ENCODE measurements at regions not wholly inside any gene's neighbourhood (a gene's known extent, or its start where the extent isn't known, plus 50 kb on each side); places are given as distances from the start of the nearest gene placed in this dataset.
"Not testable (repeated sequence)": the region's sequence is repeated elsewhere in the genome, so short reads cannot be mapped to it uniquely, and the experiment has no call there.

- no peak for DNase-seq
Observed at GRCh38 chr3:61445924-61446323, 115.4 kb upstream of the PTPRG start.

- DNase-seq: no peak
Observed at GRCh38 chr3:61446341-61446740, 115.0 kb upstream of the PTPRG start.

GRCh38 chr3:61448378-61448777 lies 113.0 kb upstream of the PTPRG start:
- no peak for DNase-seq

- no peak for DNase-seq
Observed at GRCh38 chr3:61449327-61450040, 111.9 kb upstream of the PTPRG start.

GRCh38 chr3:61450866-61451265 lies 110.5 kb upstream of the PTPRG start:
- no peak for DNase-seq

GRCh38 chr3:61451841-61452240 lies 109.5 kb upstream of the PTPRG start:
- no peak for DNase-seq

GRCh38 chr3:61452535-61453090 lies 108.8 kb upstream of the PTPRG start:
- DNase-seq: no peak

- DNase-seq: no peak
Observed at GRCh38 chr3:61454006-61454585, 107.3 kb upstream of the PTPRG start.

- DNase-seq: no peak
Observed at GRCh38 chr3:61454801-61455200, 106.6 kb upstream of the PTPRG start.

GRCh38 chr3:61460636-61461035 lies 100.7 kb upstream of the PTPRG start:
- no peak for DNase-seq

- DNase-seq: no peak
Observed at GRCh38 chr3:61463191-61463590, 98.2 kb upstream of the PTPRG start.

GRCh38 chr3:61464518-61465140 lies 96.7 kb upstream of the PTPRG start:
- peak; percentile 19 for DNase-seq

GRCh38 chr3:61466357-61466756 lies 95.0 kb upstream of the PTPRG start:
- DNase-seq: no peak

- no peak for DNase-seq
Observed at GRCh38 chr3:61483997-61484396, 77.4 kb upstream of the PTPRG start.

GRCh38 chr3:61493339-61493738 lies 68.0 kb upstream of the PTPRG start:
- DNase-seq: no peak

GRCh38 chr3:61494309-61494708 lies 67.1 kb upstream of the PTPRG start:
- not testable (repeated sequence) for DNase-seq

- DNase-seq: no peak
Observed at GRCh38 chr3:61497463-61497862, 63.9 kb upstream of the PTPRG start.

- no peak for DNase-seq
Observed at GRCh38 chr3:61505197-61505596, 56.2 kb upstream of the PTPRG start.

- DNase-seq: no peak
Observed at GRCh38 chr3:61507946-61508345, 53.4 kb upstream of the PTPRG start.

Measured in NCI-H345 (cell line).